ENCODE measurements at regions not wholly inside any gene's neighbourhood (a gene's known extent, or its start where the extent isn't known, plus 50 kb on each side); places are given as distances from the start of the nearest gene placed in this dataset.

GRCh38 chr4:100838286-100838685, 320.5 kb upstream of the EMCN start:
- no peak for DNase-seq
- H3K79me2 ChIP-seq (ENCODE audit: insufficient read depth, low read length), result no peaks in the 10 kb centered on the region
- no peak overlapping the region for H3K18ac ChIP-seq (ENCODE audit: insufficient read length, low read depth, low read length)
- no peak overlapping the region for H4K5ac ChIP-seq (ENCODE audit: insufficient read length, low read depth, low read length)
- no peak overlapping the region for H3K9ac ChIP-seq (ENCODE audit: extremely low read depth, insufficient read length, low read length)
- TF ChIP-seq, protein P1, sequence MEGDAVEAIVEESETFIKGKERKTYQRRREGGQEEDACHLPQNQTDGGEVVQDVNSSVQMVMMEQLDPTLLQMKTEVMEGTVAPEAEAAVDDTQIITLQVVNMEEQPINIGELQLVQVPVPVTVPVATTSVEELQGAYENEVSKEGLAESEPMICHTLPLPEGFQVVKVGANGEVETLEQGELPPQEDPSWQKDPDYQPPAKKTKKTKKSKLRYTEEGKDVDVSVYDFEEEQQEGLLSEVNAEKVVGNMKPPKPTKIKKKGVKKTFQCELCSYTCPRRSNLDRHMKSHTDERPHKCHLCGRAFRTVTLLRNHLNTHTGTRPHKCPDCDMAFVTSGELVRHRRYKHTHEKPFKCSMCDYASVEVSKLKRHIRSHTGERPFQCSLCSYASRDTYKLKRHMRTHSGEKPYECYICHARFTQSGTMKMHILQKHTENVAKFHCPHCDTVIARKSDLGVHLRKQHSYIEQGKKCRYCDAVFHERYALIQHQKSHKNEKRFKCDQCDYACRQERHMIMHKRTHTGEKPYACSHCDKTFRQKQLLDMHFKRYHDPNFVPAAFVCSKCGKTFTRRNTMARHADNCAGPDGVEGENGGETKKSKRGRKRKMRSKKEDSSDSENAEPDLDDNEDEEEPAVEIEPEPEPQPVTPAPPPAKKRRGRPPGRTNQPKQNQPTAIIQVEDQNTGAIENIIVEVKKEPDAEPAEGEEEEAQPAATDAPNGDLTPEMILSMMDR (conservative IDR thresholded peaks at IDR 0.05), result no peak
- no peak overlapping the region for H4K91ac ChIP-seq (ENCODE audit: insufficient read length, low read depth, low read length)
- no peak overlapping the region for H3K4me2 ChIP-seq (ENCODE audit: insufficient read depth, insufficient read length, low read length)
- no peaks in the 10 kb centered on the region for H3K23me2 ChIP-seq (ENCODE audit: insufficient read length, low read depth, low read length, poor library complexity, severe bottlenecking)
- H3K27ac ChIP-seq (ENCODE audit: insufficient read length, low read depth, low read length), result no peak overlapping the region
- no peak overlapping the region for H2BK15ac ChIP-seq (ENCODE audit: low read depth, low read length)
- H3K36me3 Mint-ChIP-seq (ENCODE audit: insufficient read depth in 1 of 3, low read depth in 3 of 3), result peaks cover 0 to 6% (median 4%) of the 10 kb centered on the region in 3 experiments; a peak in 4 of 7 replicates
- no peak overlapping the region for H3K4me3 Mint-ChIP-seq
- H3K79me1 ChIP-seq (ENCODE audit: insufficient read depth, low read depth, low read length, poor library complexity, severe bottlenecking), result no peaks in the 10 kb centered on the region
- H3K4me1 Mint-ChIP-seq, result peaks cover 25 to 26% of the 10 kb centered on the region in 2 experiments
- no peak overlapping the region for H2AK5ac ChIP-seq (ENCODE audit: insufficient read length, low read length)
- no peak overlapping the region for H3K56ac ChIP-seq (ENCODE audit: insufficient read length, low read depth, low read length)
- WGBS (ENCODE audit: extremely low coverage, insufficient read length, low lambda C conversion rate), result no CpG with 5 or more reads among the region's 1 CpG
- H3K23ac ChIP-seq (ENCODE audit: insufficient read length, low read depth, low read length), result no peak overlapping the region
- H3K27me3 Mint-ChIP-seq (ENCODE audit: low read depth), result no peaks in the 10 kb centered on the region
- no peaks in the 10 kb centered on the region for H4K20me1 ChIP-seq (ENCODE audit: control insufficient read depth, insufficient read depth, insufficient read length)
- no peak overlapping the region for H3T11ph ChIP-seq (ENCODE audit: low read length)
- no peak overlapping the region for H4K8ac ChIP-seq (replicated peaks; ENCODE audit: insufficient read length, low read depth, low read length)
- H3K4ac ChIP-seq (ENCODE audit: low read depth, low read length), result no peak overlapping the region
- H2BK5ac ChIP-seq (ENCODE audit: insufficient read length, low read length), result no peak overlapping the region
- H3K4me1 ChIP-seq (ENCODE audit: insufficient read depth, low read length), result 0 out of 2 replicates have a peak, but pooled peaks cover 3% of the 10 kb centered on the region
- H2AFZ ChIP-seq (ENCODE audit: low read length), result no peak overlapping the region
- no peaks in the 10 kb centered on the region; a peak in 1 of 5 replicates for H3K9me3 Mint-ChIP-seq
- H2BK120ac ChIP-seq (ENCODE audit: low read depth, low read length, poor library complexity, severe bottlenecking), result no peak overlapping the region
- H3K27ac Mint-ChIP-seq, result no peak overlapping the region
- H3K14ac ChIP-seq (ENCODE audit: insufficient read depth, low read length), result no peak overlapping the region
- H3K9me3 ChIP-seq (ENCODE audit: control insufficient read depth, low read depth, low read length), result no peaks in the 10 kb centered on the region
- no peak overlapping the region for H2BK20ac ChIP-seq (ENCODE audit: low read depth, low read length, poor library complexity, severe bottlenecking)
- H2BK12ac ChIP-seq (ENCODE audit: insufficient read length, low read depth, low read length), result no peak overlapping the region
- no peaks in the 10 kb centered on the region for H3K27me3 ChIP-seq (ENCODE audit: insufficient read depth, low read length)

All from H9 (cell line).